ENCODE measurements at regions not wholly inside any gene's neighbourhood (a gene's known extent, or its start where the extent isn't known, plus 50 kb on each side); places are given as distances from the start of the nearest gene placed in this dataset.

- TF ChIP-seq CTCF (conservative IDR thresholded peaks at IDR 0.05; ENCODE audit: low read depth in 2 of 2): no peak
- TF ChIP-seq ZNF331 (CRISPR knock-in tag; IDR thresholded peaks at IDR 0.05; ENCODE audit: low read depth): no peak
- TF ChIP-seq NANOG (IDR thresholded peaks at IDR 0.05; ENCODE audit: borderline replicate concordance): no peak
Observed at GRCh38 chr4:137922721-137923120, 319.4 kb downstream of the SLC7A11 start (continued).

GRCh38 chr4:137909529-137910309 lies 332.4 kb downstream of the SLC7A11 start:
- Histone ChIP-seq H3F3A (replicated peaks; ENCODE audit: low read depth) (no peaks in the 10 kb centered on the region), H3K9me2 (ENCODE audit: insufficient read depth) (0 out of 2 replicates have a peak, but pooled peaks cover 3% of the 10 kb centered on the region), H3K4me1 (ENCODE audit: insufficient read depth) (peaks cover 15% of the 10 kb centered on the region; the same call in 1 of the 2 replicates), H4K20me1 (replicated peaks; ENCODE audit: insufficient read depth) (no peaks in the 10 kb centered on the region), H2AFZ (peak overlapping the region; percentile 87), H3K4me3 (peak overlapping the region; percentile 12; the same call in 1 of the 2 replicates), H3K27ac (ENCODE audit: low read depth) (no peak overlapping the region), H3K27me3 (ENCODE audit: insufficient read depth) (no peaks in the 10 kb centered on the region), H3K4me2 (peak overlapping the region; percentile 44; the same call in 1 of the 2 replicates), H3K36me3 (ENCODE audit: insufficient read depth) (no peaks in the 10 kb centered on the region), H3K79me2 (replicated peaks; ENCODE audit: insufficient read depth) (no peaks in the 10 kb centered on the region)
- no peak overlapping the region for H3K4me3 Mint-ChIP-seq
- no peaks in the 10 kb centered on the region; the same call in 2 of the 3 replicates for H3K36me3 Mint-ChIP-seq (ENCODE audit: low read depth)
- TF ChIP-seq EZH2 (IDR thresholded peaks at IDR 0.05; ENCODE audit: low read depth, unreplicated experiment): no peak
- no peak for TF ChIP-seq JUNB (IDR thresholded peaks at IDR 0.05; ENCODE audit: unreplicated experiment)
- no peak for TF ChIP-seq POLR2AphosphoS5 (IDR thresholded peaks at IDR 0.05; ENCODE audit: low read depth)
- TF ChIP-seq ETS1 (IDR thresholded peaks at IDR 0.05): no peak
- TF ChIP-seq ZNF331 (CRISPR knock-in tag; IDR thresholded peaks at IDR 0.05; ENCODE audit: low read depth): no peak
- TF ChIP-seq EZH2phosphoT487 (IDR thresholded peaks at IDR 0.05; ENCODE audit: unreplicated experiment): no peak
- TF ChIP-seq NANOG (IDR thresholded peaks at IDR 0.05; ENCODE audit: borderline replicate concordance): no peak
- no peak for TF ChIP-seq REST (IDR thresholded peaks at IDR 0.05; ENCODE audit: unreplicated experiment)
- DNase-seq (ENCODE audit: low spot score) (peak; percentile 11), ATAC-seq (peak; percentile 80)
- H3K27ac Mint-ChIP-seq: peak overlapping the region; percentile 85
- no peaks in the 10 kb centered on the region for H3K27me3 Mint-ChIP-seq (ENCODE audit: insufficient read depth, low read depth, poor library complexity)
- peaks cover 7% of the 10 kb centered on the region; the same call in 2 of the 3 replicates for H3K9me3 Mint-ChIP-seq
- peaks cover 17% of the 10 kb centered on the region for H3K4me1 Mint-ChIP-seq
